GM06990 (cell line): ENCODE measurements at regions not wholly inside any gene's neighbourhood (a gene's known extent, or its start where the extent isn't known, plus 50 kb on each side); places are given as distances from the start of the nearest gene placed in this dataset.

Experiments
- DNase-seq: peaks from one replicate; pipeline ENCODE4 v3.0.0-alpha.2; 2011; ENCODE audit not compliant: insufficient read length; ENCODE audit errors: extremely low read depth
- H3K27me3 ChIP-seq: replicated peaks from 2 replicates; pipeline ENCODE4 v1.6.0; 2011; ENCODE audit warnings: low read length; ENCODE audit not compliant: control insufficient read depth, insufficient read depth
- H3K36me3 ChIP-seq: 2 replicates; pipeline ENCODE4 v1.5.1; 2011; ENCODE audit warnings: low read length; ENCODE audit not compliant: control insufficient read depth, insufficient read depth
- H3K4me3 ChIP-seq: replicated peaks from 2 replicates; pipeline ENCODE4 v1.5.1; 2011; ENCODE audit warnings: low read depth, mild to moderate bottlenecking, control low read depth, low read length
- TF ChIP-seq, protein P1 (sequence below): IDR thresholded peaks from 2 replicates; pipeline ENCODE4 v1.5.1; 2011; ENCODE audit warnings: low read length, control low read depth, mild to moderate bottlenecking, inconsistent platforms; ENCODE audit not compliant: insufficient read depth, poor library complexity, severe bottlenecking

DNA sequence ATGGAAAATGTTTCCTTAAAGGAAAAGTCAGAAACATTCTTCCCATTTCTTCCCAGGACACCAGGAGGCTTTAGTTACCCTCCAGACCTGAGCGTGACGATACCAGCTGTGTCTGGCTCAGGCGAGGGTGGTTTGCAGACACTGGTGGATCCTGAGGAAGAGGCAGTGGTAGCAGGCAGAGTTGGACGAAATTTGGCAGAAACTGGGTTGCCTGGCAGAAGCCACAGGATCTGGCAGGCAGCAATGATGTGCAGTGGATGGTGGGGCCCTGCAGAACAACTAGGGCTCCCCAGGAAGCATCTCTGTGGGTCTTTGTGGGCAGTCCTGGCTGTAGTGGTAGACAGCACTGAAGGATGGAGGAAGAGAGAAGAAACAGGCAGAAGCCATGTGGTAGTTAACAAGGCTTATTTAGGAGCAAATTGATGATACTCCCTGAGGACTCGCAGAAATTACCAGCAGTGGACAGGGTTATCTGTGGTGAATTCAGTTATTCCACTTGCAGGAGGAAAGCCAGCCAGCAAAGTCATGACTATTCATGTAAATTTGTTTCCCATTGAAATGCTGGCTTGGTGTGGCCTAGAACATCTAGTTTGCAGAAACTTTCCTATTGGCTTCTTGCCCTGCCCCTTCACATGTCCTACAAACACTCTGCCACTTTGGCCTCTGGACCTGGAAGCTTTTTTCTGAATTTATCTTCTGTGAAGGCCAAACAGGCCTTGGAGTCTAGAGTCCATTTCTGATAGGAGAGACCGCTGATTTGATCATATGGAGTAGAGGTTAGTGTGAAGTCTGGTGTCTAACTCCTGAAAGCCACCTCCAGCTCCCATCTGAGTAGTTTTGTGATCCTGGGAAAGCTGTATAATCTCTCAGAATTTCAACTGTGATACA is 212.0 kb downstream of the DMRT2 start:
- H3K27me3 ChIP-seq: no peaks in the 10 kb centered on the region; the same call in 1 of the 2 replicates
- TF ChIP-seq, protein P1, sequence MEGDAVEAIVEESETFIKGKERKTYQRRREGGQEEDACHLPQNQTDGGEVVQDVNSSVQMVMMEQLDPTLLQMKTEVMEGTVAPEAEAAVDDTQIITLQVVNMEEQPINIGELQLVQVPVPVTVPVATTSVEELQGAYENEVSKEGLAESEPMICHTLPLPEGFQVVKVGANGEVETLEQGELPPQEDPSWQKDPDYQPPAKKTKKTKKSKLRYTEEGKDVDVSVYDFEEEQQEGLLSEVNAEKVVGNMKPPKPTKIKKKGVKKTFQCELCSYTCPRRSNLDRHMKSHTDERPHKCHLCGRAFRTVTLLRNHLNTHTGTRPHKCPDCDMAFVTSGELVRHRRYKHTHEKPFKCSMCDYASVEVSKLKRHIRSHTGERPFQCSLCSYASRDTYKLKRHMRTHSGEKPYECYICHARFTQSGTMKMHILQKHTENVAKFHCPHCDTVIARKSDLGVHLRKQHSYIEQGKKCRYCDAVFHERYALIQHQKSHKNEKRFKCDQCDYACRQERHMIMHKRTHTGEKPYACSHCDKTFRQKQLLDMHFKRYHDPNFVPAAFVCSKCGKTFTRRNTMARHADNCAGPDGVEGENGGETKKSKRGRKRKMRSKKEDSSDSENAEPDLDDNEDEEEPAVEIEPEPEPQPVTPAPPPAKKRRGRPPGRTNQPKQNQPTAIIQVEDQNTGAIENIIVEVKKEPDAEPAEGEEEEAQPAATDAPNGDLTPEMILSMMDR: no peak
- H3K36me3 ChIP-seq: no peaks in the 10 kb centered on the region
- no peak for DNase-seq
- no peak overlapping the region for H3K4me3 ChIP-seq

DNA sequence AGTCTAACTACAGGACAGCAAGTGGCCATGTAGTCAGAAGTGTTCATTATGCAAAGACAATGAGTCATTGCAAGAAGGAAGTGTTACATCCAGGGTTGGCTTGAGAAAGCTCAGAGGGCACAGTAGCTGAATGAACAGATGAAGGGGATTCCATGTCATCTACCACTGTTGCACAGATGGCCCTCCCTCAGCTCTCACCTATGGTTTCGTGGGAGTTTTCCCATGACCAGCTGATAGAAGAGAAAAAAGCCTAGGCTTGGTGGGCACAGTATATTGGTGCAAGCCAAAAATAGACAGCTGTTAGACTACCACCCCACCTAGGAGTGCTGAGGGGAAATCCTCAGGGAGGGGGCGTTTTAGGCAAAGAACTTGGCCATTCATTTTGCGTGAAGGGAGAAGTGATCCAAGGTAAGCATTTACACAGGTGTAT is 217.0 kb downstream of the DMRT2 start:
- DNase-seq: no peak
- TF ChIP-seq, protein P1: no peak

DNA sequence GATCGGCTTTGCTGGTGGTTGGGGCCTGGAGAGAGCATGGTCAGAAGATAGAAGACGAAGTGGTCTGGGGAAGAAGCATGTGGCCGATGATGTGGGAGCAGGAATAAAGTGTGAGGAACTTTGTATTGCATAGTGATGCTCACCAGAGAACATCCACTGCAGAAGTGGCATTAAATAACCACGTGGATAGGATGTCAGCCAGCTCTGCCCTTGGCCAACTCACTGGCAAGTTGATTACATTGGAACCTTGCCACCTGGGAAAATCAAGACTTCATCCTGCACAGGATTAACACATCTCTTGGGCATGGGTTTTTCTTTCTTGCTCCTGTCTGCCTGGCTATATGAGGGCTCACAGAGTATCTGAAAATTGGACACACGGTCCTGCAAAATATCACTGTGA is 217.4 kb downstream of the DMRT2 start:
- no peak overlapping the region for H3K4me3 ChIP-seq
- no peaks in the 10 kb centered on the region for H3K36me3 ChIP-seq
- H3K27me3 ChIP-seq: no peaks in the 10 kb centered on the region; the same call in 1 of the 2 replicates
- no peak for DNase-seq
- TF ChIP-seq, protein P1: no peak

More for the DNA sequence above, 217.0 kb downstream of the DMRT2 start:
- no peak overlapping the region for H3K4me3 ChIP-seq
- H3K36me3 ChIP-seq: no peaks in the 10 kb centered on the region
- H3K27me3 ChIP-seq: no peaks in the 10 kb centered on the region; the same call in 1 of the 2 replicates

DNA sequence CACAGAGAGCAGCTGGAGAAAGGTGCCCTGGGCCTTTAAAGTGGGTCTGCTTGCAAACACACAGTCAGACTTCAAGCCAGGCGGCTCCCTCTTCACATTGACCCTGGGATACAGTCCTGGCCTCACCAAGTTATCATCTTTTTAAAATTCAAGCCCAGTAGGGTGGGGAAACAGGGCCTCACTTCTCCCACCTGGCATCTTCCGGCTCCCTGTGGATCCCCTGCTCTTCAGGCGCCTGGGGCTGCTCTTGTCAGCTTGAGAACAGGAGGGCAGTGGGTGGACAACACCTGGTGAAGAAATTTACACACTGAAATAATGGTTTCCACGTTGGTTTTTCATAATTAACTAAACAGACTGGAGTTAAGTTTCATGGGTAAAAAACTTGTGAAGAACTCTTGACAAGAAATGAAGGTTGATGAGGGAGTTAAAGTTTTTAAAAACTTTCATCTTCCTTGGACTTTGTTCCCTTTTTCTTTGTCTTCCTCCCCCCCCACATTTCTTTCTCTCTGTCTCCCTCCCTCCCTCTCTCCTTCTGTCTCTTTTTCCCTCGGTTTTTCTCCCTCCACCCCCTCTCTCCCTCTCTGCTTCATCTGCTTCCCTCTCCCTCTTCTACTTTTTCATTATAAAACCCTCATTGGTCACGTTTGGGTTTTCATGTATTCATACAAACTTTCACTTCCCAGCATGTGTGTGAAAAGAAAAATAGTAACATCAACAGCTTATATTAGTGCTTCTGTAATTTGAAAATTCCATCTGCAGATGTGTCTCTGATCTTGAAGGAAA is 219.6 kb downstream of the DMRT2 start:
- H3K4me3 ChIP-seq: no peak overlapping the region
- H3K27me3 ChIP-seq: no peaks in the 10 kb centered on the region; the same call in 1 of the 2 replicates
- TF ChIP-seq, protein P1: no peak
- DNase-seq: no peak
- no peaks in the 10 kb centered on the region for H3K36me3 ChIP-seq

DNA sequence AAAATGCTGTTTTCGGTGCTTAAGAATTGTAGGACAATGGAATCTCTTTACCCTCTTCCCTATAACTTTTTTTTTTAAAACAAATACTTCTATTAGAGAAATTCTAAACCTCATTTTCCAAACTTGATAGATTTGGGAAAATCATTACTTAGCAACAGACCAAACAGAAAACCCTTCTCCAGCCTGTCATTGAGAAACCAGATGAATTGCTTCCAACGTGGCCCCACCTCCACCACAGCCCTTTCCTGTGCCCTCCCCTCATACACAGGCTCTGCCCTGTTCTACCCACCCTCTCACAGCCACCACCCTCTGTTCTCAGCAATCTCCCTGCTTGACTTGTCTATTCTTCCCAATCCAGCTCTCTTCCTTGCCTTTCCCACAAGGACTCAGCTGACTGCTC is 221.2 kb downstream of the DMRT2 start:
- Histone ChIP-seq H3K4me3 (no peak overlapping the region), H3K36me3 (no peaks in the 10 kb centered on the region), H3K27me3 (no peaks in the 10 kb centered on the region; the same call in 1 of the 2 replicates)
- DNase-seq: no peak
- TF ChIP-seq, protein P1: no peak
